Islet of Langerhans (tissue), 1 donor: ENCODE measurements at regions not wholly inside any gene's neighbourhood (a gene's known extent, or its start where the extent isn't known, plus 50 kb on each side); places are given as distances from the start of the nearest gene placed in this dataset.
"Not testable (repeated sequence)": the region's sequence is repeated elsewhere in the genome, so short reads cannot be mapped to it uniquely, and the experiment has no call there.

ENCODE experiments used
- FAIRE-seq: peaks from one replicate; lab custom pipeline; 2011; peaks lifted over from hg19 to GRCh38; lab: Jason Lieb, UNC

DNA sequence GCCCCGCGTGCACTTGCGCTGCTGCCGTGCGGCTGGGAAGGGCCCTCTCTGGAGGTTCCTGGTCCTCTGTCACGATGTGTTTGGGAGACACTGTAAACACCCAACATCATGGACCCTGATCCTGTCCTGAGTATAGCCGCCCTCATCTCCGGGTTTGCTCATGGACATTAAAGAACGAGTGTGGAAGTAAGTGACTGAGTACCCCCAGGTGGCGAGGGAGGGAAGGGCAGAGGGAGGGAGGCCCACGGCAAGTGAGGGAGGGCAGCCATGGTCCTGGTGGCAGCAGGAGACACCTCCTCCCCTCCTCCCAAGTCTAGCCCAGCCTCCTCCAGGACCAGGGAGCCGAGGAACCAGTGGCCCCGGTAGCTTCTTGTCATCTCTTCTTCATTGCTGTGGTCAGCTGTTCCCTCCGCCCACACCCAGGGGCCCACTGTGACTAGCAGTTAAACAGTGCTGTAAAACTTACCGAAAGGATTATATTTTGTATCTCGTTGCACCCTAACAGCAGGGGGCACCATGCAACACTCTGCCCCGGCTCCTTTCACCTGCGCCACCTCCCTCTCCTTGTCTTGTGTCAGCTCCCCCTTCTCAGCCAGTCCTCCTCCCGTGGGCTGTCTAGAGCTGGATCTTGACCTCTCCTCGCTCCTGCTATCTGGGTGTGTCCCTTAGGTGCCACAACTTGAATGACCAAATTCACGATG lies 566.5 kb upstream of the B3GAT1 start:
- FAIRE-seq, result no peak

DNA sequence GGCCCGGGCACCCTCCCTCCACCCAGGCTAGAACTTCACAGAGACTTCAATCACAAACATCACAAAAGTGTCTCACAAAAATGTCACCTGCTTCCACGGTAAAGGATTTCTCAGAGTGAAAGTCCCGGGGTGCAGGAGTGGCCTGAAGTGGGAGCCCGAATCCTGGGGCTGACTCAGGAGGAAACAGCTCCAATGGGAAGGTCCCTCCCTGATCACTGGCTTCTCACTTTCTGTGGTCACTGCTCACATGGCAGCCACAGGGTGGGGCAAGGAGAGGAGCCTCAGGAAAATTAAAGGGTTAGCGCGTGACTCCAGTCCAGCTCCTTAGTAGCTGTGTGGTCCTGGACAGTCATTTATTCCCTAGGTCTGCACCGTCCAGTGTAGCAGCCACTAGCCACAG lies 564.5 kb upstream of the B3GAT1 start:
- no peak for FAIRE-seq

DNA sequence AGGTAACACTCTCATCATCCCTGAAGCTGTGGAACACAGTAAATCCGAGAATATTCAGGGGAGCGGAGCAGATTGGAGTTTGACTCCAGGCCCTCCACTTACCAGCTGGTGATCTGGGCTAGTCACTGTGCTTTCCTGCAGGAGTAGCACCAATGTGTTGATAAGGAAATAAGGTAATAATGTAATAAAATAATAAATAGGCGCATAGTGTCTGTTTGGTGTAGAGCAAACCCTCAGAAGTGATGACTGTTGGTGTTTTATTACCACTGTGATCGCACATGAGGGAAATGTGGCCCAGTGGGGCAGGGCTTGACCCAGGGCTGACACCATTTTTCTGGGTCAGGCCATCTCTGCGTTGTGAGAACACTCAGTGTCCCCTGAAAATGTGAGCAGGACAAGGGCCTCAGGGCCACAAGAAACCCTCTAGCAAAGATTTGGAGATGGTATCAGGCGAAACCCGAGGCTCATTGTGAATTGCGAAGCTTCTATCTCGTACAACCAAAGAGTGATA lies 563.9 kb upstream of the B3GAT1 start:
- FAIRE-seq, result no peak

DNA sequence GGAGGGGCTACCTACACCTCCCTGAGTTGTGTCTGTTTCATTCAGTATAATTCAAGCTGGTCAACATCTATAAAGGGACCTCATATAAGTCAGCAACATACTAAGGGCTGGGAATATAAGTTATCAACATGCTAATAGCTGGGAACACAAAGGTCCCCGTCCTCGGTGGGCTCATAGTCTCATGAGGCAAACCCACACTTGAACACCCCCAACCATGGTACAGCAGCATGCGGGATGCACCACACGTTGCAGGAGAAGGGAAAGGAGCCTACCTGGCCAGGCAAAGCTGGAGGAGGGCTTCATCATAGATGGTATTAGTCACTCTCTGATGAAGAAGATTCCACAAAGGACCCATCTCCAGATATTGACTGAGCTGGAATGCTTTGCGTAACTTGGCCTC lies 561.8 kb upstream of the B3GAT1 start:
- no peak for FAIRE-seq

DNA sequence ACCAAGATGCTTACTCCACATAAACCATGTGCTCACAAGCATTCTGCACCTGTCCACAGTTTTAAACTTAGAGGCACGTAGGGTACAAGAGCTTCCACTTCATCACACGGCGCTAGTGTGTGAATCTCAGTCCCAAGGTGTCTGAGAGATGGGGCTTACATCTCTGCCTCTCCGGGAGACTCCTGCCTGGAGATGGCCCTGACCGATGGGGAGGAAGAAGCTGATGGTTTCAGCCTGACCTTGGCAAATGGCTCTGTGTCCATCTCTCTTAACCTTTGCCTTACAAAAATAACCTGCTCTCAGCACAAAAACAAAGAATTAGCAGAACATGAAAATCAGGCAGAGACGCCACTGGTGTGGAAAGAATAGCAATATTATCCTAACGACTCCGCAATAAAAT lies 559.3 kb upstream of the B3GAT1 start:
- no peak for FAIRE-seq

DNA sequence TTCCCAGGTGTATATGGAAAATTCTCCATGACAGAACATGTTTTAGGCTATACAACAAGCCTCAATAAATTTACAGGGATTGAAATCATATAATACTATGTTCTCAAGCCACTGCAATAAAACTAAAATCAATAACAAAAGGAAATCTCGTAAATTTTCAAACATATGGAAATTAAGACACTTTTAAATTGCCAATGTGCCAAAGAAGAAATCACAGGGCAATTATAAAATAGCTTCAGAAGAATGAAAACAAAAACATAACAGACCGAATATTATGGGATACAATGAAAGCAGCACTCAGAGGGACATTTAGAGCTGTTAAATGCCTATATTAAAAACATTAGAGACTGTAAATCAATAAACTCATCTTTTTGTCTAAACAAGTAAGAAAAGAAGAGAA lies 555.7 kb upstream of the B3GAT1 start:
- FAIRE-seq, result no peak

DNA sequence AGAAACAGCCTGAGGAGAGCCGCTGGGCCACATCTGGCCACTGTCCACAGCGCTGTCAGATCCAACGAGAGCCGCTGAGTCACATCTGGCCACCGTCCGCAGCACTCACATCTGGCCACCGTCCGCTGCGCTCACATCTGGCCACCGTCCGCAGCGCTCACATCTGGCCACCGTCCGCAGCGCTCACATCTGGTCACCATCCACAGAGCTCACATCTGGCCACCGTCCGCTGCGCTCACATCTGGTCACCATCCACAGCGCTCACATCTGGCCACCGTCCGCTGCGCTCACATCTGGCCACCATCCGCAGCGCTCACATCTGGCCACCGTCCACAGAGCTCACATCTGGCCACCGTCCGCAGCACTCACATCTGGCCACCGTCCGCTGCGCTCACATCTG lies 549.3 kb upstream of the B3GAT1 start:
- FAIRE-seq, result not testable (repeated sequence)

DNA sequence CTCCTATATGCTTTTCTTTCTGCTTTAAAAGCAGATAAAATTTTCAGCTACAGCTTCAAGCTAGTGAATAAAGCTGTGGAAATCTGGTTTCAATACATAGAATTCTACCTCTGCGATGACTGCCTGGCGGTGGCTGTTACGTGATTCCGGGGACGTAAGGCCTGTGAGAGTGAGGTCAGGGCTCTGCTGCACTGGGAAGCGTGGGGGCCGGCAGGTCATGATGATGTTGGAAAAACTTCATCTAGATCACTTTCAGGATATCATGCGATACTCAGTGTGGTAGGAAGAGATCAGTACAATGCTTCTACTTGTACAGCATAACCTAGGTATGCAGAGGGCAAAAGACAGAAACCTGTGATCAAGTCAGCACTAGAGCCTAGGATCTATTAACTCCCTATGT lies 546.8 kb upstream of the B3GAT1 start:
- no peak for FAIRE-seq

DNA sequence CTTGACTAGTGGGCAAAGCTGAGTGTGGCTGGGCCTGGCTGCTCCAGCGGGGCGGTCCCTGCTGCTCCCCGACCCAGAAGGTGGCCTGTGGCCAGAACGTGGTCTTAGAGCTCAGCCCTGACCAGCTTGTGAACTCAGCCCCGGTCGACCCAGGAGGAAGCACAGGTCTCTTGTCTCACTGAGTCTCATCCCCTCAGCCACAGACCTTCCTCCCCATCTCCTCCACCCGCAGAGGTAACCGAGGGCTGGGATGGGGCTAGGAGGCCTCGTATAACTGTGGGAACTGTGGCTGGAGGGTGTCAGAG lies 546.2 kb upstream of the B3GAT1 start:
- no peak for FAIRE-seq

DNA sequence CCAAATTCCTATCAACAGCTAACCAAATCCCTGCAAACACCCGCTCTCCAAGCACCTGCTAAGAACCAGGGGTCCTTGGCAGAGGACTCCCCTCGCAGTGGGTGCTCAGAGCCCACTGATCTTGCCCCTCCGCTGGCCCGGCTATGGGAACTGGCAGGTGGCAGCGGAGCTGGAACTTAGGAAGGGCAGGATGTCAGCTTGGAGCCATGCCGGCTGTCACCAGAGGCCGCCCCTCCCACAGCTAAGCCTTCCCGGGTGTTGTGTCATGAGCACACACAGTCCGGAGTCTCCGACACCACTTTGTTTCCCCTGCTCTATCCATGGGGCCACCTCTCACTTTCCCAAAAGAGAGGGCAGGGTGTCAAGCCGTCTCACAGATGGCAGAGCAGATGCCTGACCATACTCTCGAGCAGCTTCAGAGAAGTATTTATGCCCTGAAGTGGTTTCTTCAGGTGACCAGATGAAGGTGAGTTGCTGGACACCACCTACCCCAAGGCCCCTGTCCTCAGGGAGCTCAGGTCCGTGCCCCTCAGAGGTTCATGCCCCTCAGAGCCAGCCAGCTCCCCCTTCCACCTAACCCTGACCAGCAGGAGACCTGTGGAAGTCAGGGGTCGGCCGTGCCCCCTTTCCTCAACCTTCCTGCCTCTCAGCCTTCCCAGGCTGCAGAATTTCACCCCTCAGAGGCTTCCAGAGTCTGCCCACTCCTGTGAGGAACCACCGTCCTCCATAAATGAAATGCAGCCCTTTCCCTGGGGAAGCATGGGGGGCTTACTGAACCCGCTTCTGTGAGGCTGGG lies 545.7 kb upstream of the B3GAT1 start:
- no peak for FAIRE-seq

DNA sequence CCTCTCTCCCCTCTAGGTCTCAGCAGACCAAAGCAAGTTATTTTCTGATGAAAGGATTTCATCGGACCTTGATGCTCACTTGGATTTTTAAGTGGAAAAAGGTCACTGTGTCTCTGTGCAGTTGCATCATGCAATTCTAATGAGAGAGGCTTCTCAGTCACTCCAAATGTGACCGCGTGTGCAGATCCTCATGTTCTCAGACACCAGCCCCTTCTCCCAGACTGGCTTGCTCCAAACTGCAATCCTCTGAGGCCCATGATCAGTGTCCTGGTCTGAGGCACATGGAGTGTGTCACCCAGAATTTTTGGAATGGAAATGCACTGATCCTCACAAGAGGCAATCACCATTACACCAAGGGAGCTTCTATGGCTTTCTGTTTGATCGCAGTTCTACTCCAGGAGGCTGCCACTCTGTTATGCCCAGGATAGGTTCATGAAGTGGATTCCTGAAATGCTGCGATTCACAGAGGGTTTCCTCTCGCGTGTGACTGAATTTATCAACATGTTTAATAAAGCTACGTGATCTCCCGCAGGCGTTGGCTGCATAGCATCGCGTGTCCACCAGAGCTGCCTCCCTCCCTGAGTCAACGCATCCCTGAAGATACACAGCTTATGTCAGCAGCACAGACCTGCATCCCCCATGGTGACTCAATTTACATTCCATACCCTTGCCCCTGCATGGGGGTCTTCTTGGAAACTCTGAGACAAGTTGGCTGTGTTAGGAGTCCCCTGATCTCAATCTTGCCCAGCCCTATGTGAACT lies 544.6 kb upstream of the B3GAT1 start:
- no peak for FAIRE-seq

DNA sequence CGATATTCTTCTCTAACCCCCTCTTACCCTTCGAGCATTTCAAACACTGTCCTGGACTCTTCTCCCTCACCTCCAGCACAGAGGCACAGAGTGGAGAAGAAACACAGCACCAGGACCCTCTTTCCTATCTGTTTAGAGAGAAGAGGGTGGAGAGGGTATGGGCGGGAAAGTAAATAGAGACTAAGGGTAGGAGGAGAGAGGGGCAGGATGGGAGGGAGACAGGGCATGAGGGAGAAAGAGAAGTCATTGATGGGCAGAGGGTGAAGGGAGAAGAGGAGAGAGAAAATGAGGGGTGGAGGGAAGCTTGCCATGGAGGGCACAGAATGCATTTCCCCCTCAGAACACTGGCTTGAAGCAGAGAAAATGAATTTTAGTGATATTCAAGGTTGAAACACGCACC lies 543.9 kb upstream of the B3GAT1 start:
- not testable (repeated sequence) for FAIRE-seq

DNA sequence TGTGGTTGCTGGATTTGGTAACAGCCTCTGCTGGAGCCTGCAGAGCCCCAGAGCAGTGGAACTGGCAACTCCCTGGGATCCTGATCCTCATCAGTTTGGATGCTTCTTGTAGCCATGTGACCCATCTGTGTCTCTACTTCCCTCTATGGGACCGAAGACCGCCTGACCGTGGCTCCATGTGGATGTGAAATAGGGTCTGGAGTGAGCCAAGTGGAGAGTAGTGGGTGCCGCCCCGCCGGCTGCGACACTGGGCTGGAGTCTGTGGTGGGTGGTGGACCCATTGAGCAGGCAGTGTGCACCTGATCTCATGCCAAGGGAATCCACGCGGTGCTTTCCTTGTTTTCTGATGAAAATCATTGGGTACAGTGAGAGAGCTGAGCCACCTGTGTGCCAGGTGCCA lies 543.2 kb upstream of the B3GAT1 start:
- no peak for FAIRE-seq

DNA sequence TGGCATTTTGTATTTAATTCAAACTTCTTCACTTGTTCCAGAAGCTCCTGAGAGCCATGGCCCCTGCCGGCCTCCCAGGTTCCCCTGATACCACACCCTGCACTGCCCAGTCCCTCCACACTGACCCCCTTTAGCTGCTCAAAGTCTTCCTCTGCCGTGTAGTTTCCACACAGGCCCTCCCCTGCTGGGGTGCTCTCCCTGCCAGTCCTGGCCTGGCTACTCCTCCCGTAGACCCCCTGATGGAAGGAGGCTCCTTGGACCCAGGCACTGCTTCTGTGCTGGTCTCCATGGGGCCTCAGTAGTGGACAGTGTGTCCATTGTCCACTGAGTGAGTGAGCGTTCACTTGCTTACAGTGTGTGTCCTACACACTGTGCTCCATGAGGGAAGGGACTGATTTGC lies 542.4 kb upstream of the B3GAT1 start:
- FAIRE-seq, result not testable (repeated sequence)

DNA sequence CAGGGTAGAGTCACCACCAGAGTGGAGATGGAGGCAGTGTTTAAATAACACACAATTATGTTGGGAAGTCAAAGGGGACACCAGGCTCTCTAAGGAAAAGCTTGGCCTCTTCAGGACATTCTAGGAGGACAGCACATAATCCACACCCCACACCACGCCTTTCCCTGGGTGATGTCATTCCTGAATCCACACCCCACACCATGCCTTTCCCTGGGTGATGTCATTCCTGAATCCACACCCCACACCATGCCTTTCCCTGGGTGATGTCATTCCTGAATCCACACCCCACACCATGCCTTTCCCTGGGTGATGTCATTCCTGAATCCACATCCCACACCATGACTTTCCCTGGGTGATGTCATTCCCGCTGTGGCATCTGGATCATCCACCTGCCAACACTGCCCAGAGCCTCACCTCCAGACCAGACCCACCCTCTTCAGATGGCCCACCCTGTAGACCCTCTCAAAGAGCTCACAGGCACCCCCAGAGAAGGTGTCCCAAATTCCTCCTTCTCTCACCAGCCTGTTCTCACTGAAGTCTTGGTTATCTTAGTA lies 541.5 kb upstream of the B3GAT1 start:
- not testable (repeated sequence) for FAIRE-seq

DNA sequence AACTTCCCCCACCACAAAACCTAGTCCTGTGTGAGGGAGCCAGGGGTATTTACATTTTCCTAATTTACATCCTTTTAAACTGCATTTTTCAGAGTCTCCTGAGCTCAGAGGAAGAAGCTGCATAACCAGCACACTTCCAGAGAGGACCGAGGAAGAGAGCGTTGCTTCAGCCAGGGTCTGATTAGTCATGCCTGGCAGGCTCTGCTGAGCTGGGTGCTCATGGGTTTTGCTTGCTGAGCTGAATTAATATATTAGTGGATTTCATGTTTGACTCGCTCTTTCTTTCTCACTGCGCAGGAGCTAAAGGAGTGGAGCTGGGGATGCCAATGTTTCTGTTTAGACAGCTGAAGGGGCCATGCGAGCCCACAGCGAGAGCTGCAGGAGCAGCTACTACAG lies 539.3 kb upstream of the B3GAT1 start:
- no peak for FAIRE-seq

DNA sequence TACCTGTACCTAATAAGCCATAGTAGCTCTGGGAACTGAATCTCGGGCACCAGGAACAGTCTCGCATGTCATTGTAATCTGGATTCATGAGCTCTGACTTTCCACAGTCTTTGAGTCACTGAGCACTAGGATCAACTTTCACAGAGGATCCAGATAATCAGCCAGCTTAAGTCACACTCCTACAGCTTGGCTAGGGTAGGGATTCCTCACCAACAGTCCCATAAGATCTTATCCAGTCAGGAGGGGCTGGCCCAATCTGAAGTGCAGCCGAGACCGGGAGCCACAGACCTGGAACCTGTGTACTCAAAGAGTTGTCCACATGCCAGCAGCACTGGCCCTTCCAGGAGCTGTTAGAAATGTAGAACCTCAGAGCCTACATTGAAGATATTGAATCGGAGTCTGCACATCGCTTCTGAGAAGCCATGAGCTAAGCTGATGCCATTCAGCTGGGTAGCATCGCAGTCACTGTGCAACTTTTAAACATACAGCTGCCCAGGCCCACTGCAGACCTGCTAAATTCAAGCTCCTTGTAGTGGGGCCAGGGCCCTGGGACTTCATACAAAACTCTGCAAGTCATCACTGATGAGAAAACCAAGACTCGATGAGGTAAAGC lies 538.8 kb upstream of the B3GAT1 start:
- FAIRE-seq, result no peak

DNA sequence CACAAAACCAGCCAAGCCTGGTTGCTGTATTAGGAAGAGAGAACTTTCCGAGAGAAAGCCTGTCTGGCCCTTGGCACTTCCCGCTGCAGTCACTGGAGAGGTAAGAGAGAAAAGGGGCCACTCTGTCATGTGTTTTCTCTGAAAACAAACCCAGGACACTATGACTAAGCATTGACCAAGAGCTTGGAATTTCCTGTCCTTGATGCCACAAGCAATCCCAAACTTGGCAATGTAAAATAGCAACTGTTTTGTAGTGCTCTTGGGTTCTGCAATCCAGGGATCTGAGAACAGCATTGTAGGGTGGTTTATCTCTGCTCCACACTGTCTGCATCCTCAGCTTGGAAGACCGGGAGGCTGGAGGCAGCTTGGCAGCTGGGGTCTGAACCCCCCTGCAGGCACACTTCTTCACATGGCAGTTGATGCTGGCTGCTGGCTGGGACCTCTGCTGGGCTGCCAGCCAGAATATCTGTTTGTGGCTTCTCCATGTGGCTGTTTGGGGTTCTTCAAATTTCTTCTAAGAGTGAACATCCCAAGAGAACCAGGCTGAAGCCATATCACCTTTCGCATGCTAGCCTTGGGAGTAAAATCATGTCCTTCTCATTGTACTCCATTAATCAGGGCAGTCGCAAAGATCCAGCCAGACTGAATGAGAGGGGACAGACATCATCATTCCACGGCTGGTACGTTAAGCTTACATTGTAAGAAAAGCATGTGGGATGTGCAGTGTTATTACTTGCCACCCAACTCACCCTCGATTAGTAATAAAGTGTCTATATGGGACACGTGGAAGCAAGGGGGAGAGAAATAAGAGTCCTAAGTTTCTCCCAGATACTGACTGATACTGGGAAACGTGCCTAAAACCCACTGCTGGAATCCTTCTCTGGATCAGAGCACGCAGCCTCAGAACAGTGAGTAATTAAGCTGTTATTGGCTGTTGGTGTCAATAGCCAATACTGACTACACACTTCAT lies 537.4 kb upstream of the B3GAT1 start:
- FAIRE-seq, result no peak

DNA sequence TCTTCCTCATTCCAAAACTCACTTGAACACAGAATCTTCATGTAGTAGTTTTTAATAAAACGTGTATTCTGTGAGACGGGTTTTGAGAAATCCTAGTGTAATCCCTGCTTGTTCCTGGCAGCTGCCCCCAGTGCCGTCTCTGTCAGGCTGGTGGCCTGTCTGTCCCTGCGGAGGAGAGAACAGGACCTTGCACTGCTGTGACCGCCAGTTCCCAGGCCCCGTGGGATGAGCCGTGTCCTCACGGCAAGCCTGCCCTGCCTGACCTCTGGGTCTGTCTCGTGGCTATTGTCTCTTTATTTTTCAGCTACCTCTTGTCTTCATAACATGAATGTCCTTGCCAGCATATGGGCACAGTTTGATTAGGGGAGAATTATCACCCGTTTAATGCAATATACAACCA lies 535.5 kb upstream of the B3GAT1 start:
- no peak for FAIRE-seq

DNA sequence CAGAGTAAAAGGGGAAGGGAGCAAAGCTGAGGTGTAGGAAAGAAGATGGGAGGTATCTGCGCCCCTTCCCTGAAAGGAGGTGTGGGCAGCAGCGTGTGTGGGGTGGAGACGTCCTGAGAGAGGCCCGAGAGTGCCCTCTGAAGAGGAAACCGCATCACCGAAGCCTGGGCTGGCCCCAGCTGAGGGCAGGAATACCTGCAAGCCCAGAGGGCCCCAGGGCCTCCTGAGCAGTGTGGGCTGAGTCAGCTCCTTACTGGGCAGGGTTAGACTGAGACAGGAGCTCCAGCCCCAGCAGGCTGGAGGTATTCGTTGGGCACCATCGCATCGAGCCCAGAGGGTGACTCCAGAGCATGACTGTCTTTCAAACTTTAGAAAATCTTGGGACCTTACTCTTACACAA lies 534.0 kb upstream of the B3GAT1 start:
- FAIRE-seq, result no peak

DNA sequence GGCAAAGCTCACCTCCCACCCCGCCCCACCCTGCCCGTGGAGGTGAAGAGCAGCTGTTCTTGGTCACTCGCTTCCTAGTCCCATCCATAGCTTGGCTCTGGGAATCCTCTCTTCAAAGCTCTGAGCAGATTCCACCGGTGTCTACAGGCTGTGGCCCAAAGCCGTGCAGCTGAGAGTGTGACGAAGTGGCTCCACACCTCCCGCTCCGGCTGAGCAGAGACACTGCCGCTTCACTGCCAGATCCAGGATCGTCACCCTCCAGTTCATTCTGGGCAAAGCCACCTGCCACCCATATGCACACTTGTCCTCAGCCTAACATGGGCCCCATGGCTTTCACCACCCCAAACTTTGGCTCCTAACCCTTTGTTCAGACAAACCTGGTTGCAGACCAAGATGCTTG lies 532.9 kb upstream of the B3GAT1 start:
- no peak for FAIRE-seq
